Cardiac muscle cell (in vitro differentiated cells and primary cell): ENCODE measurements at regions not wholly inside any gene's neighbourhood (a gene's known extent, or its start where the extent isn't known, plus 50 kb on each side); places are given as distances from the start of the nearest gene placed in this dataset.
A peak's percentile ranks its signal among the peaks of the same experiment; 100 is the strongest.
"Not testable (repeated sequence)": the region's sequence is repeated elsewhere in the genome, so short reads cannot be mapped to it uniquely, and the experiment has no call there.

Source experiments
- DNase-seq, 2 donors: peaks; one replicate each; pipeline versions ENCODE4 v3.0.0 to v3.0.0-alpha.2; 2010 to 2017; ENCODE audit warnings: low read depth in 1 of 2, low spot score in 1 of 2
- H3K27ac ChIP-seq: fragments of 200-600 bp; sonication (generic); 2 replicates; pipeline ENCODE4 v1.5.1; 2016
- H3K27me3 ChIP-seq: fragments of 200-600 bp; sonication (generic); 2 replicates; pipeline ENCODE4 v1.6.0; 2016; ENCODE audit warnings: control low read depth
- H3K36me3 ChIP-seq: fragments of 200-600 bp; sonication (generic); 2 replicates; pipeline ENCODE4 v1.5.1; 2016; ENCODE audit warnings: control low read depth
- H3K4me1 ChIP-seq: fragments of 200-600 bp; sonication (generic); 2 replicates; pipeline ENCODE4 v1.8.1; 2017; ENCODE audit warnings: low read depth, mild to moderate bottlenecking, mixed run types
- H3K4me3 ChIP-seq: fragments of 200-600 bp; sonication (generic); 2 replicates; pipeline ENCODE4 v1.5.1; 2016; ENCODE audit warnings: mild to moderate bottlenecking
- H3K9me3 ChIP-seq: fragments of 200-600 bp; sonication (generic); 2 replicates; pipeline ENCODE4 v1.5.1; 2017; ENCODE audit warnings: low read depth, mild to moderate bottlenecking, control low read depth
- CTCF ChIP-seq: IDR thresholded peaks from 2 replicates; pipeline ENCODE4 v1.5.1; 2012; ENCODE audit warnings: low read depth, mild to moderate bottlenecking, low read length

GRCh38 chr17:53470626-53471025, 352.1 kb upstream of the KIF2B start:
- Histone ChIP-seq H3K27ac (no peak overlapping the region), H3K9me3 (no peaks in the 10 kb centered on the region)

GRCh38 chr17:53466733-53467132, 356.0 kb upstream of the KIF2B start:
- H3K27me3 ChIP-seq = no peaks in the 10 kb centered on the region
- no peak overlapping the region for H3K27ac ChIP-seq
- H3K36me3 ChIP-seq = no peaks in the 10 kb centered on the region
- no peaks in the 10 kb centered on the region for H3K9me3 ChIP-seq
- no peaks in the 10 kb centered on the region for H3K4me1 ChIP-seq
- no peak for DNase-seq
- no peak for TF ChIP-seq CTCF
- no peak overlapping the region for H3K4me3 ChIP-seq

More at GRCh38 chr17:53470626-53471025, 352.1 kb upstream of the KIF2B start:
- no peaks in the 10 kb centered on the region for H3K36me3 ChIP-seq
- H3K27me3 ChIP-seq = no peaks in the 10 kb centered on the region
- TF ChIP-seq CTCF = no peak
- no peak overlapping the region for H3K4me3 ChIP-seq
- H3K4me1 ChIP-seq = no peaks in the 10 kb centered on the region
- peak in 1 of 2 donors; percentile 19 for DNase-seq

- H3K4me3 ChIP-seq, H3K27me3 ChIP-seq, H3K36me3 ChIP-seq, H3K4me1 ChIP-seq, DNase-seq, H3K27ac ChIP-seq, H3K9me3 ChIP-seq: not testable (repeated sequence)
Observed at GRCh38 chr17:53464396-53464795, 358.3 kb upstream of the KIF2B start.

GRCh38 chr17:53463363-53463762, 359.4 kb upstream of the KIF2B start:
- H3K9me3 ChIP-seq = no peaks in the 10 kb centered on the region
- no peaks in the 10 kb centered on the region for H3K4me1 ChIP-seq
- no peak for DNase-seq
- no peak overlapping the region for H3K27ac ChIP-seq
- TF ChIP-seq CTCF = no peak
- H3K27me3 ChIP-seq = no peaks in the 10 kb centered on the region
- H3K4me3 ChIP-seq = no peak overlapping the region
- no peaks in the 10 kb centered on the region for H3K36me3 ChIP-seq

GRCh38 chr17:53462393-53462811, 360.3 kb upstream of the KIF2B start:
- no peaks in the 10 kb centered on the region for H3K4me1 ChIP-seq
- DNase-seq = peak in 1 of 2 donors; percentile 67
- no peak for TF ChIP-seq CTCF
- H3K4me3 ChIP-seq = no peak overlapping the region
- no peaks in the 10 kb centered on the region for H3K36me3 ChIP-seq
- H3K9me3 ChIP-seq = no peaks in the 10 kb centered on the region
- no peaks in the 10 kb centered on the region for H3K27me3 ChIP-seq
- H3K27ac ChIP-seq = no peak overlapping the region

- H3K36me3 ChIP-seq, DNase-seq, H3K27ac ChIP-seq, H3K27me3 ChIP-seq, H3K9me3 ChIP-seq, H3K4me3 ChIP-seq, H3K4me1 ChIP-seq: not testable (repeated sequence)
Observed at GRCh38 chr17:53455943-53456342, 366.8 kb upstream of the KIF2B start.

GRCh38 chr17:53454337-53454736, 368.4 kb upstream of the KIF2B start:
- no peaks in the 10 kb centered on the region for H3K4me1 ChIP-seq
- DNase-seq = no peak
- no peak overlapping the region for H3K4me3 ChIP-seq
- TF ChIP-seq CTCF = no peak
- no peak overlapping the region for H3K27ac ChIP-seq
- no peaks in the 10 kb centered on the region for H3K36me3 ChIP-seq
- H3K27me3 ChIP-seq = no peaks in the 10 kb centered on the region
- H3K9me3 ChIP-seq = no peaks in the 10 kb centered on the region
